ENCODE measurements at regions not wholly inside any gene's neighbourhood (a gene's known extent, or its start where the extent isn't known, plus 50 kb on each side); places are given as distances from the start of the nearest gene placed in this dataset.

- TF ChIP-seq CTCF (IDR thresholded peaks at IDR 0.05) (no peak), POLR2AphosphoS5 (IDR thresholded peaks at IDR 0.05) (no peak), POLR2A (IDR thresholded peaks at IDR 0.05) (no peak), EP300 (IDR thresholded peaks at IDR 0.05) (no peak)
Measured at GRCh38 chr18:22084547-22084946, 84.8 kb upstream of the GATA6 start.

All from upper lobe of left lung (tissue), 4 donors.